HL-60 (cell line): ENCODE measurements at regions not wholly inside any gene's neighbourhood (a gene's known extent, or its start where the extent isn't known, plus 50 kb on each side); places are given as distances from the start of the nearest gene placed in this dataset.
"Not testable (repeated sequence)": the region's sequence is repeated elsewhere in the genome, so short reads cannot be mapped to it uniquely, and the experiment has no call there.

Experiments used
- DNase-seq, 2 experiments: peaks; one replicate each; pipeline ENCODE4 v3.0.0-alpha.2; 2010 to 2020; ENCODE audit warnings: low read depth in 1 of 2, low spot score in 1 of 2
- H3K27ac ChIP-seq: fragments of 250-450 bp; sonication (Bioruptor Pico); replicated peaks from 2 replicates; pipeline ENCODE4 v1.5.1; 2020; ENCODE audit warnings: mild to moderate bottlenecking, moderate library complexity
- H3K27me3 ChIP-seq: fragments of 250-450 bp; sonication (Bioruptor Pico); 2 replicates; pipeline ENCODE4 v1.5.1; 2021; ENCODE audit warnings: mild to moderate bottlenecking, moderate library complexity; ENCODE audit not compliant: insufficient read depth, poor library complexity, severe bottlenecking
- H3K4me3 ChIP-seq: replicated peaks from 2 replicates; pipeline ENCODE4 v1.5.1; 2011; ENCODE audit warnings: mild to moderate bottlenecking, control low read depth, low read length; ENCODE audit not compliant: insufficient read depth
- CTCF ChIP-seq: IDR thresholded peaks from one replicate; pipeline ENCODE4 v1.5.1; 2011; ENCODE audit warnings: low read length, control low read depth, inconsistent platforms; ENCODE audit not compliant: insufficient read depth
- GABPA ChIP-seq: IDR thresholded peaks from 2 replicates; pipeline ENCODE4 v1.6.1; 2012; ENCODE audit warnings: low read depth
- POLR2AphosphoS5 ChIP-seq: IDR thresholded peaks from 2 replicates; pipeline ENCODE4 v1.6.1; 2012; ENCODE audit warnings: low read depth
- REST ChIP-seq: IDR thresholded peaks from 2 replicates; pipeline ENCODE4 v1.6.1; 2012; ENCODE audit warnings: low read depth; ENCODE audit not compliant: insufficient replicate concordance
- SPI1 ChIP-seq: IDR thresholded peaks from 2 replicates; pipeline ENCODE4 v1.6.1; 2012; ENCODE audit warnings: low read depth, mild to moderate bottlenecking, borderline replicate concordance

GRCh38 chr10:21441625-21442024 is 83.9 kb downstream of the SKIDA1 start:
- TF ChIP-seq REST (no peak), SPI1 (no peak), POLR2AphosphoS5 (no peak), CTCF (no peak), GABPA (no peak)
- no peak overlapping the region for H3K4me3 ChIP-seq
- DNase-seq, result no peak
- no peak overlapping the region for H3K27ac ChIP-seq
- H3K27me3 ChIP-seq, result no peaks in the 10 kb centered on the region

GRCh38 chr10:21438914-21439313 is 86.6 kb downstream of the SKIDA1 start:
- H3K4me3 ChIP-seq, DNase-seq, H3K27ac ChIP-seq, H3K27me3 ChIP-seq: not testable (repeated sequence)

- no peak for TF ChIP-seq REST
- no peak for TF ChIP-seq GABPA
- Histone ChIP-seq H3K4me3 (no peak overlapping the region), H3K27ac (no peak overlapping the region), H3K27me3 (no peaks in the 10 kb centered on the region)
- no peak for DNase-seq
These were observed 87.6 kb downstream of the SKIDA1 start for GRCh38 chr10:21437770-21438382.

- no peak for DNase-seq
- TF ChIP-seq POLR2AphosphoS5, result no peak
- no peak for TF ChIP-seq GABPA
- TF ChIP-seq CTCF, result no peak
- no peak for TF ChIP-seq REST
- TF ChIP-seq SPI1, result no peak
- no peak overlapping the region for H3K4me3 ChIP-seq
- no peaks in the 10 kb centered on the region for H3K27me3 ChIP-seq
- no peak overlapping the region for H3K27ac ChIP-seq
These were observed 93.2 kb downstream of the SKIDA1 start for GRCh38 chr10:21432266-21432665.
